LHCN-M2 (cell line): ENCODE measurements at regions not wholly inside any gene's neighbourhood (a gene's known extent, or its start where the extent isn't known, plus 50 kb on each side); places are given as distances from the start of the nearest gene placed in this dataset.
A peak's percentile ranks its signal among the peaks of the same experiment; 100 is the strongest.

ENCODE experiments used
- DNase-seq: peaks from one replicate; pipeline ENCODE4 v3.0.0-alpha.2; 2012; ENCODE audit warnings: low read depth

GRCh38 chr15:77557564-77557963, 75.1 kb downstream of the LINGO1 start:
- peak; percentile 14 for DNase-seq

- no peak for DNase-seq
Measured at GRCh38 chr15:77557144-77557543, 75.6 kb downstream of the LINGO1 start.

GRCh38 chr15:77556622-77557021, 76.1 kb downstream of the LINGO1 start:
- DNase-seq = no peak

GRCh38 chr15:77555232-77555631, 77.5 kb downstream of the LINGO1 start:
- DNase-seq = no peak

GRCh38 chr15:77554306-77555080, 78.2 kb downstream of the LINGO1 start:
- DNase-seq = no peak

GRCh38 chr15:77553695-77554094, 79.0 kb downstream of the LINGO1 start:
- DNase-seq = no peak

GRCh38 chr15:77553257-77553656, 79.5 kb downstream of the LINGO1 start:
- DNase-seq = no peak

- DNase-seq = no peak
Measured at GRCh38 chr15:77552066-77552465, 80.6 kb downstream of the LINGO1 start.

- DNase-seq = no peak
Measured at GRCh38 chr15:77550301-77551251, 82.1 kb downstream of the LINGO1 start.

GRCh38 chr15:77549576-77550288, 83.0 kb downstream of the LINGO1 start:
- no peak for DNase-seq

- DNase-seq = no peak
Measured at GRCh38 chr15:77548589-77549557, 83.8 kb downstream of the LINGO1 start.

- DNase-seq = no peak
Measured at GRCh38 chr15:77547801-77548588, 84.7 kb downstream of the LINGO1 start.

GRCh38 chr15:77546870-77547269, 85.8 kb downstream of the LINGO1 start:
- DNase-seq = no peak

- DNase-seq = peak; percentile 82
Measured at GRCh38 chr15:77546050-77546501, 86.6 kb downstream of the LINGO1 start.

GRCh38 chr15:77545058-77545457, 87.7 kb downstream of the LINGO1 start:
- no peak for DNase-seq

GRCh38 chr15:77544162-77544561, 88.5 kb downstream of the LINGO1 start:
- DNase-seq = no peak

- DNase-seq = peak; percentile 78
Measured at GRCh38 chr15:77543159-77543882, 89.4 kb downstream of the LINGO1 start.

- peak; percentile 30 for DNase-seq
Measured at GRCh38 chr15:77542491-77543001, 90.2 kb downstream of the LINGO1 start.
